NCI-H345 treated with DMSO at 0.1 percent for 48 hours (cell line): ENCODE measurements at regions not wholly inside any gene's neighbourhood (a gene's known extent, or its start where the extent isn't known, plus 50 kb on each side); places are given as distances from the start of the nearest gene placed in this dataset.

Source experiments
- DNase-seq: peaks from one replicate; lab custom pipeline; 2025; ENCODE audit not compliant: unreplicated experiment; lab: John Stamatoyannopoulos, UW

- DNase-seq, result no peak
Measured at GRCh38 chr21:35361988-35362387, 312.9 kb upstream of the RUNX1 start.

DNA sequence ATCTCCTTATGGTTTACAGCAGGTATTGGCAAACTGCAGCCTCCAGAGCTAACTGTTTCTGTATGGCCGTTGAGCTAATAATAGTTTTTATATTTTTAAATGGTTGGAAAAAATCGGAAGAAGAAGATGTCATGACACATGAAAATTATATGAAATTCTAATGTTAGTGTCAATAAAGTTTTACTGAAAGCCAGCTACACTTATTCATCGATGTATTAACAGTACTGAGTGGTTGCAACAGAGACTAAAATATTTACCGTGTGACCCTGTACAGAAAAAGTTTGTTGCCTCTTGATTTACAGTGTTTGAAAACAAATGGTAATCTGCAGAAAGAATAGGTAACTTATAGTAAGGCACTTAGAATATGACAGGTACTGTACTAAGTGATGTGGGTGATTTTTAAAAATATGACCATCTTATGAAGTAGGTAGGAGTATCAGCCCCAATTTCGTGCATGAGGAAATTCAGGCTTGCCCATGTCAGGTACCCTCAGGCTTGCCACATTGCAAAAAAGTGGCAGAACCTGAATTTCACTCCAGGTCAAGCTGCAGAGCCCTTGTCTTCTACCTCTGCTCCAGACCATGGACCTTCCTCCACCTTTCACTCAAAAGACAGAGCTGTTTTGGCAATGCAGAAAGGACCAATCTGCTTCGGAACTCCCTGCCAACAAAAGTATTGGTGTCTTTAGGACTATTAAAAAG is 311.9 kb upstream of the RUNX1 start:
- no peak for DNase-seq

GRCh38 chr21:35359076-35359475 is 310.0 kb upstream of the RUNX1 start:
- DNase-seq, result no peak

- no peak for DNase-seq
Measured at GRCh38 chr21:35358008-35358407, 308.9 kb upstream of the RUNX1 start.

GRCh38 chr21:35357041-35357780 is 308.1 kb upstream of the RUNX1 start:
- DNase-seq, result no peak

DNA sequence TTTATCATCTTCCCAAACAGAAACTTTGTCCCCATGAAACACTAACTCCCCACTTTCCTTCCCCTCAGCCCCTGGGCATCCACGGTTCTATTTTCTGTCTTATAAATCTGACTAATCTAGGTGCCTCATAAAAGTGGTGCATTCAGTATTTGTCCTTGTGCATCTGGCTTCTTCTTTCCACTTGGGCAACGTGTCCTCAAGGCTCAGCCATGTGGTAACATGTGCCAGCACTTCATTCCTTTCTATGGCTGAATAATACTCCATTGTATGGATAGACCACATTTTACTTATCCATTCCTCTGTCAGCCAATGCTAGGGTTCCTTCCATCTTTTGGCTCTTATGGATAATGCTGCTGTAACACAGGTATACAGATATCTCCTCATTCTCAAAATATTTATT is 305.0 kb upstream of the RUNX1 start:
- no peak for DNase-seq

GRCh38 chr21:35352793-35353192 is 303.7 kb upstream of the RUNX1 start:
- DNase-seq, result no peak

GRCh38 chr21:35352066-35352770 is 303.1 kb upstream of the RUNX1 start:
- DNase-seq, result no peak

DNA sequence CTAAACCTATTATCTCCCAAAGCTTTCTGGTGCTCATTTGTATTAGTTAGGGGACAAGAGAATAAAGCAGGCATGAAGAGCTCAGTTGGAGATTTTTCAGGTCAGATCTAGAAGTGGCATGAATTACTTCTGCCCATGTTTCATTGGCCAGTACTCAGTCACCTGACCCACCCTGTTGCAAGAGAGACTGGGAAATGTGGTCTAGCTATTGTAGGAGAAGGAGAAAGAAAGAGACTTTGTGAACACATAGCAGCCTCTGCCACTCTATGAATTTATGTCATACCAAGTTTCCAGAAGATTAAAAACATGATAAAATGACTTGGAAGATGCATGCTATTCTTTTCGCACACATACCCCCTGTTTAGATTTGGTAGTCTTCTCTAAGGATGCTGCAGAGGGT is 302.3 kb upstream of the RUNX1 start:
- no peak for DNase-seq

DNA sequence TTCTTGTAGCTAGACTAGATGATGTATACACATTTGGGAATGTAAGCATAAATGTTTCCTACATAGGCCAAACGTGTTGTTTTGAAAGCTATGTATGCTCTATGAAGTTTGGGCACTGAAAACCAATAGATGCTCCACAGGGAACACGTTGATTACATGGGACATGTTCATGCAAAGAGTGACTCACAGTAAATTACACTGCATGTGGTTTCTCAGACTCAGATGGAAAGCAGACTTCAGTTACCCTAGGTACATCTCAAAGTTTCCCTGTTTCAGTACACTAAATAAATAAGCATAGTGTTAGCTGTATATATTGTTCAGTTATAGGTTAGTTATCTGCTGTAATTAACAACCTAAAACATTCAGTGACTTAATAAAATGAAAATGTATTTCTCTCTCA is 301.9 kb upstream of the RUNX1 start:
- DNase-seq, result no peak

DNA sequence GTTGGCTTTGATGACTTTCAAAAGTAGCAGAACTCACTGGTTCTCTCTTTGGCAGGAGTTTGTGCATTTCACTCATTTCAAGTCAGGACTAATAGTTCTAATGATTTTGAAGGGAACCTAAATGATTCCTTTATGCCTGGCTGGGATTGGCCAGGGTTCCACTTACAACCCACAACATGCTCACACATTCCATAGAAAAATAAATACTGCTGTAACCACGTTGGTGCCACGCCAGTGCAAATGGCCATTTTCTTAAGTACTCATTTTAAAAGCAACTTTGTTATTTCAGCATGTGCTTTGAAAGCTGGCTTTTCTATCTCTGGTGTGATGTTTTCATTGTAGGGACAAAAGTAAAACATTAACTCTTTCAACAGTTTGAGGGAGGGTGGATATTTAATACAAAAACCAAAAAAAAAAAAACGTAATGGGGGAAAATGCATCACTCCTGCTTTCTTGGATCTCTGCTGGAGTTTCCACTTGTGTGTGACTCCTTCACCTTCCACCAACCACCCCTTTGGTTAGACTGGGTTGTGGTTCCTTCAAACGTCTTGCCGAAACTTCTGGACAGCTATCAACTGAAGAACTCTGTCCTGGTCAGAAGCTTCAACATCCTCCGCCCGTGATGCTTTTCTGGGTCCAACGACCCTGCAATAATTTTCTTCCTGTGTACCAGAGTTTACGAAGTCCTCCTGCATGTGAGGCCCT is 300.4 kb upstream of the RUNX1 start:
- DNase-seq, result no peak

DNA sequence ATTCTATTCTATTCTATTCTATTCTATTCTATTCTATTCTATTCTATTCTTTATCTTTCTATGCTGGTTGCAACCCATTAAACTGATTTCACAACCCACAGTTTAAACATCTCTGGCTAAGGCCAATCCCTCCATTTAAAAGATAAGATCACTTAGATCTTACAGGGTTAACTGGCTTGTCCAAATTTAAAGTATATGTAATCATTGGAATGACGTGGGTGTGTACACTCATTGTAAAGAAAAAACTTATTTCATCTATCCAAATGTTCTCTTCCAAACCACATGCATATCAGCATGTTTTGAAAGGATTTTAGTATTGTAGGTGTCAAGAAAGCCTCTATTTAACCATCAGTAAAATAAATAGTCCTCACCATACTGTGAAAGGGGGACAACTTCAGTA is 299.6 kb upstream of the RUNX1 start:
- no peak for DNase-seq

DNA sequence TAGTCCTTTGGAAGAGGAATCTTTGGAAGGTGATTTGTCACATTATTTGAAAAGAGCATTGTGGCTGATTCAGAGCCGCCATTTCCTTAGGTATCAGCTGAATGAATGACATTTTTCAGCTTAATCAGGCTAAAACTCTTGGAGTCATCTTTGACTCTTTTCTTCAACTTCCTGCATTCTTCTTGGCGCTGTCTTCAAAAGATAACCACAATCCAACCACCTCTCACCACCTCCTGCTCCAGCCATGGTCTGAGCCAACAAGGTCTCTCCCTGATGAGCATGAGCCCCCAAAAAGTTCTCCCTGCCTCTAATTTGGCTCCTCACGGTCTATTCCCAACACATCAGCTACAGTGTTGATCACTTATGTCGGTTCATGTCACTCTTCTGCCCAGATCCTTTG is 297.6 kb upstream of the RUNX1 start:
- no peak for DNase-seq

- no peak for DNase-seq
Measured at GRCh38 chr21:35345954-35346353, 296.9 kb upstream of the RUNX1 start.

DNA sequence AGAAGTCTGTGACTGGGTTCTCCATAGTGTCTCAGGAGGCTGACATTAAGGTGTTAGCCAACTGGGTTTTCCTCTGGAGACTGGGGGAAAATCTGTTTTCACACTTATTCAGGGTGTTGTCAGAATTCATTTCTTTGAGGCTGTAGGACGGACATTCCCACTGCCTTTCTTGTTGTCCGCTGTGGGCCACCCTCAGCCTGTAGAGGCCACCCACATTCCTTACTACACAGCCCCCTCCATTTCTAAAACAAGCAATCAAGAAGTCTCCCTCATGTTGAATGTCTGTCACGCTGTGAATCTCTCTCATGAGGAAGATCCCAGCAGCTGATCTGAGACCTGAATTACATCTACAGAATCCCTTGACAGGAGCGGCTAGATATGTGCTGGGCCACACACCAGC is 295.5 kb upstream of the RUNX1 start:
- DNase-seq, result no peak

- no peak for DNase-seq
Measured at GRCh38 chr21:35343046-35343819, 294.1 kb upstream of the RUNX1 start.

GRCh38 chr21:35342440-35342839 is 293.3 kb upstream of the RUNX1 start:
- no peak for DNase-seq

DNA sequence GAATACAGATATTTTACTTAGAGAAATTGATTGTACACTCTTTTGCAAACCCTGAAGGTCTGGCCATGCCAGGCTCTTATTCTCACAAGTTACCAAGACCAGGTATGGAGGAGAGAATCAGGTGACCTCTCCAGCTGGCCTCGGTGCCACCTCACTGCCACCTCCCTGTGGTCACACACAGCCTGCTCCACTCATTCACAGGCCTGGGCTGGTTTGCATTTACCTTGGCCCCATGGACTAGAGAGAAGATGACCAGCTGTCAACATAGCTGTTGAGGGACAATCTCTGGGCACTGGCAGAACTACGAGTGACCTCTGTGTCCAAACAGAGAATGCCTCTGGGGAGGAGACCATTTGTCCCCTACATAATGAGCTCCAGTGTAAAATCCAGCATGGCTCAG is 291.2 kb upstream of the RUNX1 start:
- DNase-seq, result no peak

DNA sequence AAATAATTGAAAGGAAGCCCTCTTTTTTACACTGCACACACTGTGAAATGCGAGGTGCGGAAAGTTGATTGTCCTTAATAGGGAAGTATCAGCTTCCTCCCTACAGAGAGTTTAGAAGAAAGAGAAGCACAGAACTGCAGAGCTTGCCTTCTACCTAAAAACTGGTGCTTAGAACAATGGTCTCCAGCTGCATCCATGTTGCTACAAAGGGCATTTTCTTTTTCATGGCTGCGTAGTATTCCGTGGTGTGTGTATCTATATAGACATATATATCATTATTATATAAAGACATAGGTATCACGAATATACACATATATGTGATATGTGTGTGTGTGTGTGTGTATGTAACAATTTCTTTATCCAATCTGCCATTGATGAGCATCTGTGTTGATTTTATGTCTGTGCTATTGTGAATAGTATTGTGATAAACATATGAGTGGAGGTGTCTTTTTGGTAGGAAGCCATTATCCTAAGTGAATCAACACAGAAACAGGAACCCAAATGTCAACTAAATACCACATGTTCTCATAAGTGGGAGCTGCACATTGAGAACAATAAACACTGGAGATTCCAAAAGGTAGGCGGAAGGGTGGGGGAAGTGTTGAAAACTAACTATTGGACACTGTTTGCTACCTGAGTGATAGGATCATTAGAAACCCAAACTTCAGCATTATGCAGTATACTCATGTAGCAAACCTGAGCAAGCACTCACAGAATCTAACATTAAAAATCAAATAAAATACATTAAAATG is 290.0 kb upstream of the RUNX1 start:
- DNase-seq, result no peak

DNA sequence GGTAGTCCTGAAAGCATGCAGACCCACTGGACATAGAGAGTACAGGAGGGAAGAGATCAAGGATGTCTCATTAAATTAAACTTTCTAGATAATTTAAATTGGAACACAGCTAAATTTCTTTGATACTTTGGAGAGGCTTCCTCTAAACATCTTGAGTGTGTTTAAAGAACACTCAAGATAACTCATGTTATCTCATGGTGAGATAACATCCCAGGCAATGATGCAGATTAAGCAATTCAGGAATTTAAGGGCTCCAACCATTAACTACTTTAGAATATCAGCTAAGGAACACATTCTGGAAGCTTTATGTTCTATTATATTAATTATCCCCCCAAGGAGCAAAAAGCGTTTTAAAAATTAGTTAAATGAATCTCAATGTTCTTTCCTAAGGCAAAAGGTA is 289.2 kb upstream of the RUNX1 start:
- no peak for DNase-seq
